Panc1 (cell line): ENCODE measurements at regions not wholly inside any gene's neighbourhood (a gene's known extent, or its start where the extent isn't known, plus 50 kb on each side); places are given as distances from the start of the nearest gene placed in this dataset.

ENCODE experiments used
- ATAC-seq: fragments of 200-7000 bp; cut with Tn5 transposase; 2 replicates; pipeline ENCODE4 v1.9.1; 2020; ENCODE audit warnings: mild to moderate bottlenecking, moderate library complexity
- BruUV-seq: library from RNA; stranded (reverse); fragments of 400-500 nt; replicated peaks from 2 replicates; lab custom pipeline; 2021; lab: Mats Ljungman, UMichigan
- CTCF ChIA-PET: fragments of 300-600 bp; sonication (Branson Sonifier 250); formaldehyde crosslinking; loops from one replicate; lab custom pipeline; 2022; ENCODE audit warnings: antibody characterized with exemption; lab: Charles Lee
- POLR2A ChIA-PET: fragments of 300-600 bp; sonication (Branson Sonifier 250); formaldehyde crosslinking; loops from one replicate; lab custom pipeline; 2022; ENCODE audit warnings: antibody characterized with exemption; lab: Charles Lee
- DNase-seq: peaks from one replicate; pipeline ENCODE4 v3.0.0-alpha.2; 2010; ENCODE audit warnings: low read depth, low spot score
- H3K27ac ChIP-seq: 2 replicates; pipeline ENCODE4 v1.5.1; 2011; ENCODE audit warnings: mild to moderate bottlenecking, low read length, inconsistent platforms
- H3K27me3 ChIP-seq: fragments of 200-500 bp; sonication (Bioruptor generic); 2 replicates; pipeline ENCODE4 v1.6.0; 2014; ENCODE audit warnings: low read length, inconsistent platforms; ENCODE audit not compliant: control insufficient read depth, insufficient read depth
- H3K36me3 ChIP-seq: fragments of 200-500 bp; sonication (Bioruptor generic); 2 replicates; pipeline ENCODE4 v1.5.1; 2014; ENCODE audit warnings: inconsistent platforms, mild to moderate bottlenecking, low read length, moderate library complexity; ENCODE audit not compliant: control insufficient read depth, insufficient read depth
- H3K4me1 ChIP-seq: 2 replicates; pipeline ENCODE4 v1.5.1; 2011; ENCODE audit warnings: inconsistent platforms, mild to moderate bottlenecking, low read length, moderate library complexity; ENCODE audit not compliant: control insufficient read depth, insufficient read depth
- H3K4me3 ChIP-seq, 2 experiments: 2 replicates each; pipeline ENCODE4 v1.5.1; 2011 to 2012; ENCODE audit warnings: low read depth in 2 of 2, low read length in 2 of 2, mild to moderate bottlenecking in 2 of 2, inconsistent platforms in 1 of 2, moderate library complexity in 1 of 2
- H3K9me3 ChIP-seq: fragments of 200-500 bp; sonication (Bioruptor generic); 2 replicates; pipeline ENCODE4 v1.5.1; 2014; ENCODE audit warnings: low read depth, mild to moderate bottlenecking, inconsistent platforms, low read length, moderate library complexity; ENCODE audit not compliant: control insufficient read depth, insufficient read depth
- CTCF ChIP-seq: fragments of 450-650 bp; IDR thresholded peaks from 2 replicates; pipeline ENCODE4 v1.5.1; 2017; ENCODE audit warnings: mild to moderate bottlenecking
- POLR2AphosphoS5 ChIP-seq: IDR thresholded peaks from 2 replicates; pipeline ENCODE4 v1.6.1; 2012; ENCODE audit warnings: mild to moderate bottlenecking, low read depth, low read length, moderate library complexity
- REST ChIP-seq, 2 experiments: IDR thresholded peaks; 2 replicates each; pipeline ENCODE4 v1.6.1; 2011 to 2012; ENCODE audit warnings: low read depth in 2 of 2, control low read depth in 1 of 2, low read length in 1 of 2, mild to moderate bottlenecking in 1 of 2, moderate library complexity in 1 of 2; ENCODE audit not compliant: insufficient read depth in 1 of 2
- SIN3A ChIP-seq: IDR thresholded peaks from 2 replicates; pipeline ENCODE4 v1.6.1; 2012; ENCODE audit warnings: low read depth, mild to moderate bottlenecking, low read length, moderate library complexity, borderline replicate concordance; ENCODE audit not compliant: insufficient read depth
- TCF7L2 ChIP-seq: IDR thresholded peaks from 2 replicates; pipeline ENCODE4 v1.6.1; 2011; ENCODE audit warnings: mild to moderate bottlenecking, low read depth, low read length, inconsistent platforms
- in situ Hi-C: cut with HindIII; loops from 2 replicates; pipeline ENCODE4 v1.10.0; 2016; ENCODE audit warnings: low sequenced_read_pairs, low pct_unique_long_range_greater_than_20kb
- intact Hi-C: fragments of 100-400 bp; cut with micrococcal nuclease; formaldehyde crosslinking; loops from one replicate; pipeline ENCODE4 v1.10.0; 2022; ENCODE audit not compliant: unreplicated experiment

- ATAC-seq (no peak), DNase-seq (no peak)
- no peak overlapping the region for H3K27ac ChIP-seq
- intact Hi-C loops (no loop called here), in situ Hi-C loops (no loop called here)
- CTCF ChIA-PET, result no interaction called here
- H3K36me3 ChIP-seq, result no peaks in the 10 kb centered on the region
- H3K4me1 ChIP-seq, result no peaks in the 10 kb centered on the region
- TF ChIP-seq TCF7L2 (no peak), POLR2AphosphoS5 (no peak), CTCF (no peak), SIN3A (no peak), REST (IDR thresholded peaks at IDR 0.05; ENCODE audit: insufficient read depth in 1 of 2, low read depth in 2 of 2, low read length in 1 of 2) (no peak)
- BruUV-seq, result no TSS peak
- POLR2A ChIA-PET, result no interaction called here
- no peaks in the 10 kb centered on the region; the same call in 1 of the 2 replicates for H3K27me3 ChIP-seq
- H3K4me3 ChIP-seq, result no peak overlapping the region
- H3K9me3 ChIP-seq, result no peaks in the 10 kb centered on the region
These were observed 617.4 kb upstream of the NETO1 start for GRCh38 chr18:73485166-73485565.

- POLR2A ChIA-PET, result no interaction called here
- H3K4me1 ChIP-seq, result no peaks in the 10 kb centered on the region
- ATAC-seq (no peak), DNase-seq (no peak)
- no peaks in the 10 kb centered on the region for H3K36me3 ChIP-seq
- H3K27me3 ChIP-seq, result no peaks in the 10 kb centered on the region; the same call in 1 of the 2 replicates
- no peaks in the 10 kb centered on the region for H3K9me3 ChIP-seq
- in situ Hi-C loops, result no loop called here
- intact Hi-C loops, result no loop called here
- H3K4me3 ChIP-seq, result no peak overlapping the region
- no peak overlapping the region for H3K27ac ChIP-seq
- CTCF ChIA-PET, result interaction anchor here (0.6 kb wide), 1 partner anchor 27 kb away, joined by 5 read pairs; no protein-coding TSS in a partner anchor
- TF ChIP-seq SIN3A, result no peak
- TF ChIP-seq TCF7L2, result no peak
- no peak for TF ChIP-seq POLR2AphosphoS5
- TF ChIP-seq REST (IDR thresholded peaks at IDR 0.05; ENCODE audit: insufficient read depth in 1 of 2, low read depth in 2 of 2, low read length in 1 of 2), result no peak
- no peak for TF ChIP-seq CTCF
- no TSS peak for BruUV-seq
These were observed 615.1 kb upstream of the NETO1 start for GRCh38 chr18:73482901-73483300.
